OCI-LY7 (cell line): ENCODE measurements at regions not wholly inside any gene's neighbourhood (a gene's known extent, or its start where the extent isn't known, plus 50 kb on each side); places are given as distances from the start of the nearest gene placed in this dataset.

ENCODE experiments used
- BruUV-seq: library from RNA; stranded (reverse); fragments of 400-500 nt; replicated peaks from 2 replicates; lab custom pipeline; 2021; lab: Mats Ljungman, UMichigan
- CTCF ChIA-PET: fragments of 300-600 bp; sonication (Branson Sonifier 250); formaldehyde crosslinking; loops from one replicate; lab custom pipeline; 2022; ENCODE audit warnings: antibody characterized with exemption; ENCODE audit not compliant: unreplicated experiment; lab: Charles Lee
- POLR2A ChIA-PET: fragments of 300-600 bp; sonication (Branson Sonifier 250); formaldehyde crosslinking; loops from one replicate; lab custom pipeline; 2022; ENCODE audit warnings: antibody characterized with exemption; lab: Charles Lee
- DNase-seq: peaks from one replicate; pipeline ENCODE4 v3.0.0-alpha.2; 2015; ENCODE audit warnings: low spot score
- H2AFZ ChIP-seq: fragments of 200-600 bp; sonication (generic), shearing (Covaris generic); 2 replicates; pipeline ENCODE4 v1.6.1; 2014; ENCODE audit warnings: mild to moderate bottlenecking, antibody characterized with exemption, low read length, moderate library complexity
- H3K27ac ChIP-seq: fragments of 200-600 bp; sonication (generic); 2 replicates; pipeline ENCODE4 v1.5.1; 2014; ENCODE audit warnings: mixed run types, low read depth, mild to moderate bottlenecking, moderate library complexity, low read length, inconsistent platforms; ENCODE audit not compliant: poor library complexity, severe bottlenecking
- H3K36me3 ChIP-seq: fragments of 200-600 bp; sonication (generic); 2 replicates; pipeline ENCODE4 v1.6.1; 2014; ENCODE audit warnings: mild to moderate bottlenecking, antibody characterized with exemption, low read length, moderate library complexity, mixed read lengths; ENCODE audit not compliant: insufficient read depth
- H3K4me1 ChIP-seq: fragments of 200-600 bp; sonication (generic); 2 replicates; pipeline ENCODE4 v1.5.1; 2014; ENCODE audit warnings: mild to moderate bottlenecking, low read length; ENCODE audit not compliant: insufficient read depth, poor library complexity, severe bottlenecking
- H3K4me2 ChIP-seq: fragments of 200-600 bp; sonication (generic); 2 replicates; pipeline ENCODE4 v1.6.1; 2014; ENCODE audit warnings: mild to moderate bottlenecking, low read length
- H3K4me3 ChIP-seq: fragments of 200-600 bp; sonication (generic); 2 replicates; pipeline ENCODE4 v1.5.1; 2014; ENCODE audit warnings: mild to moderate bottlenecking, low read depth, low read length; ENCODE audit not compliant: poor library complexity, severe bottlenecking
- H3K79me2 ChIP-seq: fragments of 200-600 bp; sonication (generic); 2 replicates; pipeline ENCODE4 v1.6.1; 2016; ENCODE audit warnings: low read depth, mild to moderate bottlenecking, low read length, moderate library complexity, mixed read lengths; ENCODE audit not compliant: insufficient read depth
- H3K9me2 ChIP-seq: fragments of 200-600 bp; sonication (generic); 2 replicates; pipeline ENCODE4 v1.6.1; 2016; ENCODE audit warnings: mild to moderate bottlenecking, low read length, mixed read lengths; ENCODE audit not compliant: insufficient read depth
- H3K9me3 ChIP-seq: fragments of 200-600 bp; sonication (generic); 2 replicates; pipeline ENCODE4 v1.6.1; 2014; ENCODE audit warnings: mild to moderate bottlenecking, mixed run types, low read length, mixed read lengths
- H4K20me1 ChIP-seq: fragments of 200-600 bp; sonication (generic); 2 replicates; pipeline ENCODE4 v1.6.1; 2014; ENCODE audit warnings: mild to moderate bottlenecking, antibody characterized with exemption, low read length, moderate library complexity, mixed read lengths; ENCODE audit not compliant: insufficient read depth
- EZH2phosphoT487 ChIP-seq: fragments of 200-600 bp; sonication (generic); IDR thresholded peaks from 2 replicates; pipeline ENCODE4 v1.6.1; 2018; ENCODE audit warnings: low read depth, borderline replicate concordance, mild to moderate bottlenecking, mixed run types, antibody characterized with exemption, low read length, moderate library complexity, mixed read lengths
- intact Hi-C: fragments of 100-400 bp; cut with micrococcal nuclease; formaldehyde crosslinking; loops from one replicate; pipeline ENCODE4 v1.10.0; 2022; ENCODE audit not compliant: unreplicated experiment
- TF ChIP-seq, protein P1 (sequence below): fragments of 200-600 bp; sonication (generic); conservative IDR thresholded peaks from 2 replicates; pipeline ENCODE4 v1.5.1; 2014; ENCODE audit warnings: mild to moderate bottlenecking, antibody characterized with exemption, low read length, moderate library complexity, mixed read lengths

DNA sequence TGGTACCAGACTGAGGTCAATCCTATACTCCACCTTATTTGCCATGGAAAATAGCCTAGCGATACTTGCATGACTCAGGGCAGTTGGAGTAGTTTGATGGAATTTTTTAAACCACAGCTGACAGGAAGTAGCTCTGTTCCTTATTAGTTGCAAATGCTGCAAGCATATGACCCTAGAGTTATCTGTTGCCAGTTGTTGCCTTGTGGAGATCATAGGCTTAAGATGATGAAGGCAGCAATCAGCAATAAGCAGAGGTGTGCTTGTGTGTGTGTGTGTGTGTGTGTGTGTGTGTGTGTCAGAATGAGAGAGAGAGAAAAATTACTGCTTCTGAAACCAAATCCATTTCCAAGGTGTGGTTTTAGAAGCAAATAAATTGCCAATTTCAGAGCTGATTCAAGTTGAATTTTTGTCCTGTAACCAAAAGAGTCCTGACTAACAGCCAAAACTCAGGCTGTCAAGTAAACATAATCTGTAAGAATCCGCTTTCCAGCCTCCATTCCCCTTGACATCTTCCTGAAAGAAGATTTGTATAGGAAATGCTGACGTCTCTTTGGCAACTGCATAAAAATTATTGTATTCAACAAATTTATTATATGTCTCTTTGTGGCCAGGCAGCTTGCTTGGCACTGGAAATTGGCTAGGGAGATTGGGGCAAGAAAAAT, 141.2 kb downstream of the SERPINI1 start:
- Histone ChIP-seq H3K9me2 (no peaks in the 10 kb centered on the region), H4K20me1 (no peaks in the 10 kb centered on the region), H3K4me3 (no peak overlapping the region), H3K4me1 (peaks cover 9% of the 10 kb centered on the region), H3K27ac (no peak overlapping the region), H2AFZ (peak overlapping the region; percentile 67; the same call in 1 of the 2 replicates), H3K79me2 (no peaks in the 10 kb centered on the region), H3K4me2 (no peak overlapping the region), H3K36me3 (no peaks in the 10 kb centered on the region), H3K9me3 (no peaks in the 10 kb centered on the region)
- intact Hi-C loops = no loop called here
- no TSS peak for BruUV-seq
- ChIA-PET CTCF (no interaction called here), POLR2A (interaction anchor here (0.6 to 1.6 kb wide), 6 partner anchors 9 to 141 kb away, joined by 3 to 4 read pairs (median 3); partner anchors contain the start of gene SERPINI1)
- TF ChIP-seq, protein P1, sequence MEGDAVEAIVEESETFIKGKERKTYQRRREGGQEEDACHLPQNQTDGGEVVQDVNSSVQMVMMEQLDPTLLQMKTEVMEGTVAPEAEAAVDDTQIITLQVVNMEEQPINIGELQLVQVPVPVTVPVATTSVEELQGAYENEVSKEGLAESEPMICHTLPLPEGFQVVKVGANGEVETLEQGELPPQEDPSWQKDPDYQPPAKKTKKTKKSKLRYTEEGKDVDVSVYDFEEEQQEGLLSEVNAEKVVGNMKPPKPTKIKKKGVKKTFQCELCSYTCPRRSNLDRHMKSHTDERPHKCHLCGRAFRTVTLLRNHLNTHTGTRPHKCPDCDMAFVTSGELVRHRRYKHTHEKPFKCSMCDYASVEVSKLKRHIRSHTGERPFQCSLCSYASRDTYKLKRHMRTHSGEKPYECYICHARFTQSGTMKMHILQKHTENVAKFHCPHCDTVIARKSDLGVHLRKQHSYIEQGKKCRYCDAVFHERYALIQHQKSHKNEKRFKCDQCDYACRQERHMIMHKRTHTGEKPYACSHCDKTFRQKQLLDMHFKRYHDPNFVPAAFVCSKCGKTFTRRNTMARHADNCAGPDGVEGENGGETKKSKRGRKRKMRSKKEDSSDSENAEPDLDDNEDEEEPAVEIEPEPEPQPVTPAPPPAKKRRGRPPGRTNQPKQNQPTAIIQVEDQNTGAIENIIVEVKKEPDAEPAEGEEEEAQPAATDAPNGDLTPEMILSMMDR = no peak
- no peak for TF ChIP-seq EZH2phosphoT487
- no peak for DNase-seq
